GM12872 (cell line): ENCODE measurements at regions not wholly inside any gene's neighbourhood (a gene's known extent, or its start where the extent isn't known, plus 50 kb on each side); places are given as distances from the start of the nearest gene placed in this dataset.

Experiments used
- CTCF ChIP-seq: IDR thresholded peaks from 3 replicates; pipeline ENCODE4 v1.5.1; 2011; ENCODE audit warnings: low read depth, mild to moderate bottlenecking, low read length, moderate library complexity; ENCODE audit not compliant: insufficient read depth

GRCh38 chr3:20523293-20523692 is 337.3 kb upstream of the SGO1 start:
- TF ChIP-seq CTCF: no peak

GRCh38 chr3:20516311-20516710 is 330.3 kb upstream of the SGO1 start:
- TF ChIP-seq CTCF: no peak

- TF ChIP-seq CTCF: no peak
These were observed 329.8 kb upstream of the SGO1 start for GRCh38 chr3:20515834-20516233.

- peak; percentile 75 for TF ChIP-seq CTCF
These were observed 326.0 kb upstream of the SGO1 start for GRCh38 chr3:20511863-20512505.

GRCh38 chr3:20510396-20510795 is 324.4 kb upstream of the SGO1 start:
- TF ChIP-seq CTCF: no peak

GRCh38 chr3:20503394-20504082 is 317.5 kb upstream of the SGO1 start:
- no peak for TF ChIP-seq CTCF

- no peak for TF ChIP-seq CTCF
These were observed 305.0 kb upstream of the SGO1 start for GRCh38 chr3:20490996-20491395.
